SIG-M5 (cell line): ENCODE measurements at regions not wholly inside any gene's neighbourhood (a gene's known extent, or its start where the extent isn't known, plus 50 kb on each side); places are given as distances from the start of the nearest gene placed in this dataset.
"Not testable (repeated sequence)": the region's sequence is repeated elsewhere in the genome, so short reads cannot be mapped to it uniquely, and the experiment has no call there.

ENCODE experiments used
- DNase-seq: peaks from one replicate; lab custom pipeline; 2025; lab: John Stamatoyannopoulos, UW

- DNase-seq = not testable (repeated sequence)
Observed at GRCh38 chr4:67412153-67412712, 133.1 kb downstream of the CENPC start.

- DNase-seq = no peak
Observed at GRCh38 chr4:67403342-67403741, 142.0 kb downstream of the CENPC start.

- DNase-seq = no peak
Observed at GRCh38 chr4:67401902-67402301, 143.4 kb downstream of the CENPC start.

- no peak for DNase-seq
Observed at GRCh38 chr4:67397931-67398330, 147.4 kb downstream of the CENPC start.

GRCh38 chr4:67397031-67397430 lies 148.3 kb downstream of the CENPC start:
- no peak for DNase-seq

GRCh38 chr4:67396008-67396407 lies 149.3 kb downstream of the CENPC start:
- no peak for DNase-seq

GRCh38 chr4:67394879-67395278 lies 150.4 kb downstream of the CENPC start:
- no peak for DNase-seq

GRCh38 chr4:67393699-67394281 lies 151.5 kb downstream of the CENPC start:
- DNase-seq = no peak

- DNase-seq = no peak
Observed at GRCh38 chr4:67393007-67393406, 152.3 kb downstream of the CENPC start.

GRCh38 chr4:67381406-67381804 lies 163.9 kb downstream of the CENPC start:
- not testable (repeated sequence) for DNase-seq

- not testable (repeated sequence) for DNase-seq
Observed at GRCh38 chr4:67380702-67381405, 164.4 kb downstream of the CENPC start.

GRCh38 chr4:67380154-67380553 lies 165.1 kb downstream of the CENPC start:
- DNase-seq = no peak

- no peak for DNase-seq
Observed at GRCh38 chr4:67375291-67375690, 170.0 kb downstream of the CENPC start.

GRCh38 chr4:67371615-67372014 lies 173.7 kb downstream of the CENPC start:
- DNase-seq = no peak

GRCh38 chr4:67366311-67366861 lies 178.9 kb downstream of the CENPC start:
- DNase-seq = no peak

- no peak for DNase-seq
Observed at GRCh38 chr4:67365661-67366245, 179.6 kb downstream of the CENPC start.

GRCh38 chr4:67355806-67356205 lies 189.5 kb downstream of the CENPC start:
- no peak for DNase-seq

GRCh38 chr4:67346654-67347053 lies 198.6 kb downstream of the CENPC start:
- DNase-seq = no peak

GRCh38 chr4:67344594-67345380 lies 200.5 kb downstream of the CENPC start:
- DNase-seq = no peak

- DNase-seq = no peak
Observed at GRCh38 chr4:67343199-67343598, 202.1 kb downstream of the CENPC start.

- DNase-seq = no peak
Observed at GRCh38 chr4:67342291-67342690, 203.0 kb downstream of the CENPC start.

GRCh38 chr4:67333664-67334063 lies 211.6 kb downstream of the CENPC start:
- no peak for DNase-seq
